Erythroblast (primary cell): ENCODE measurements at regions not wholly inside any gene's neighbourhood (a gene's known extent, or its start where the extent isn't known, plus 50 kb on each side); places are given as distances from the start of the nearest gene placed in this dataset.

Experiments
- GATA1 ChIP-seq: IDR thresholded peaks from 2 replicates; pipeline ENCODE4 v1.6.1; 2011; ENCODE audit warnings: low read depth, mild to moderate bottlenecking, control low read depth, low read length, moderate library complexity
- POLR2A ChIP-seq: IDR thresholded peaks from 2 replicates; pipeline ENCODE4 v1.6.1; 2011; ENCODE audit warnings: mild to moderate bottlenecking, low read length

DNA sequence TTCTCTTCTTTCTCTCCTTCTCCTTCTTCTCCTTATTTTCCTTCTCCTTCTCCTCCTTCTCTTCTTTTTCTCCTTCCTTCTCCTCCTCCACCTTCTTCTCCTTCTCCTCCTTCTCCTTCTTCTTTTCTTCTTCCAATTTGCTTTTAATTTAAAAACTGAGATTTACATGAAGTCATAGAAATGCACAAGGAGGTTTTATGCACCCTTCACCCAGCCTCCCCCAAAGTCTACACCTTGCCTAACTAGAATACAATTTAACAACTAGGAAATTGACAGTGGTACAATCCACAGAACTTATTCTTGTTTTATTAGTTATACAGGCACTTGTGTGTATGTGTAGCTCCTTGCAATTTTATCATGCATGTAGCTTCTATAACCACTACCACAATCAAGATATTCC lies 826.7 kb downstream of the KCNJ2 start:
- no peak for TF ChIP-seq POLR2A
- no peak for TF ChIP-seq GATA1
